T-helper 2 cell treated with Interferon-gamma antibody and Interleukin-4, amounts not matched to agents 5 μg/mL and 100 μg/mL, for 36 hours (primary cell): ENCODE measurements at regions not wholly inside any gene's neighbourhood (a gene's known extent, or its start where the extent isn't known, plus 50 kb on each side); places are given as distances from the start of the nearest gene placed in this dataset.
"Not testable (repeated sequence)": the region's sequence is repeated elsewhere in the genome, so short reads cannot be mapped to it uniquely, and the experiment has no call there.

ENCODE experiments used
- DNase-seq: peaks from one replicate; pipeline ENCODE4 v3.0.0; 2021; ENCODE audit warnings: low spot score
- H3K27ac Mint-ChIP-seq: one replicate; pipeline ENCODE4 v1.8.0; 2021; ENCODE audit warnings: mild to moderate bottlenecking, mixed read lengths
- H3K27me3 Mint-ChIP-seq: one replicate; pipeline ENCODE4 v1.8.0; 2021; ENCODE audit warnings: low read depth, mixed read lengths
- H3K36me3 Mint-ChIP-seq: one replicate; pipeline ENCODE4 v1.8.0; 2021; ENCODE audit warnings: low read depth, mixed read lengths
- H3K4me1 Mint-ChIP-seq: one replicate; pipeline ENCODE4 v1.8.0; 2021; ENCODE audit warnings: low read depth, mixed read lengths
- H3K4me3 Mint-ChIP-seq: one replicate; pipeline ENCODE4 v1.8.0; 2022; ENCODE audit warnings: mild to moderate bottlenecking, moderate library complexity, mixed read lengths
- H3K9me3 Mint-ChIP-seq: one replicate; pipeline ENCODE4 v1.8.0; 2021; ENCODE audit warnings: mixed read lengths

DNA sequence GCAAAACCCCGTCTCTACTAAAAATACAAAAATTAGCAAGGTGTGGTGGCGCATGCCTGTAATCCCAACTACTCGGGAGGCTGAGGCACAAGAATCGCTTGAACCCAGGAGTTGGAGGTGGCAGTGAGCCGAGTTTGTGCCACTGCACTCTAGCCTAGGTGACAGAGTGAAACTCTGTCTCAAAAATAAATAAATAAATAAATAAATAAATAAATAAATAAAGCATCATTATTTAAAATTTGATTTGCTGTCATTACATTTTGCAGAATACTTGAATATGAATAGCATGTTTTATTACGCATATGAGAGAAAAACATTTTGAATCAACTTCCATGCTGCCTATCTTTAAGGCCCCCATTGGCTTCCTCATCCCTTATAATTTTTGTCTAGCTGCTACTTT is 53.4 kb upstream of the MED14 start:
- not testable (repeated sequence) for H3K27me3 Mint-ChIP-seq, H3K36me3 Mint-ChIP-seq, H3K27ac Mint-ChIP-seq, H3K4me1 Mint-ChIP-seq, DNase-seq, H3K4me3 Mint-ChIP-seq, H3K9me3 Mint-ChIP-seq

DNA sequence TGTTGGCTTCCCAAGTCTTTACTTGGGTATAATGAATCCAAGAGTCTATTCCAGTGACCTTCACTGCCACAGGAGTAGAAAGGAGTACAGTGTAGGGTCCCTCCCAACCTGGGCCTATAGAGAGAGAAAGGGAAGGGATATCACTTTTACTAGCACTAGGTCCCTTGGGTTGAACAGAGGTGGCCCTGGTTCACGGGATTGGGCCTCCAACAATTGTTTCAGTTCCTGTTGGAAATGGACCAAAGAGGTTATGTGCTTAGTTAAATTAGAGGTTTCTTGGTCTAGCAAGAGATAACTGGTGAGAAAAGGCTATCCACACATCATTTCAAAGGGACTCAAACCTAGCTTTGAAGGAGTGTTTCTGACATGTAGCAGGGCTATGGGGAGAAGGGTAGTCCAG is 57.1 kb upstream of the MED14 start:
- DNase-seq, result no peak
- Mint-ChIP-seq H3K9me3 (no peaks in the 10 kb centered on the region), H3K27ac (no peak overlapping the region), H3K36me3 (no peaks in the 10 kb centered on the region), H3K4me3 (no peak overlapping the region), H3K27me3 (peaks cover 8% of the 10 kb centered on the region), H3K4me1 (peaks cover 2% of the 10 kb centered on the region)

DNA sequence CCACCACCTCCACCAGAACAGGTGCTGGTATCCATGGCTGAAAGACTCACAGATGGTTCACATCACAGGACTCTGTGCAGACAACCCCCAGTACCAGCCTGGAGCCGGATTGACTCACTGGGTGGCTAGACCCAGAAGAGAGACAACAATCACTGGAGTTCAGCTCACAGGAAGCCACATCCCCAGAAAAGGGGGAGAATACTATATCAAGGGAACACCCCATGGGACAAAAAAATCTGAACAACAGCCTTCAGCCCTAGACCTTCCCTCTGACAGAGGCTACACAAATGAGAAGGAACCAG is 59.4 kb upstream of the MED14 start:
- H3K36me3 Mint-ChIP-seq, H3K27ac Mint-ChIP-seq, H3K4me3 Mint-ChIP-seq, H3K9me3 Mint-ChIP-seq, DNase-seq, H3K4me1 Mint-ChIP-seq: not testable (repeated sequence)
- H3K27me3 Mint-ChIP-seq, result peaks cover 12% of the 10 kb centered on the region

DNA sequence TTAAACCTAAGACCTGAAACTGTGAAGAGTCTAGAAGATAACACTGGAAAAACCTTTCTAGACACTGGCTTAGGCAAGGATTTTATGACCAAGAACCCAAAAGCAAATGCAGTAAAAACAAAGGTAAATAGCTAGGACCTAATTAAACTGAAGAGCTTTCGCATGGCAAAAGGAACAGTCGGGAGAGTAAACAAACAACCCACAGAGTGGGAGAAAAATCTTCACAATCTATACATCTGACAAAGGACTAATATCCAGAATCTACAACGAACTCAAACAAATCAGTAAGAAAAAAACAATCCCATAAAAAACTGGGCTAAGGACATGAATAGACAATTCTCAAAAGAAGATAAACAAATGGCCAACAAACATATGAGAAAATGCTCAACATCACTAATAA is 64.4 kb upstream of the MED14 start:
- H3K36me3 Mint-ChIP-seq, H3K4me3 Mint-ChIP-seq, H3K4me1 Mint-ChIP-seq, H3K27ac Mint-ChIP-seq, DNase-seq, H3K9me3 Mint-ChIP-seq: not testable (repeated sequence)
- H3K27me3 Mint-ChIP-seq, result peaks cover 14% of the 10 kb centered on the region

DNA sequence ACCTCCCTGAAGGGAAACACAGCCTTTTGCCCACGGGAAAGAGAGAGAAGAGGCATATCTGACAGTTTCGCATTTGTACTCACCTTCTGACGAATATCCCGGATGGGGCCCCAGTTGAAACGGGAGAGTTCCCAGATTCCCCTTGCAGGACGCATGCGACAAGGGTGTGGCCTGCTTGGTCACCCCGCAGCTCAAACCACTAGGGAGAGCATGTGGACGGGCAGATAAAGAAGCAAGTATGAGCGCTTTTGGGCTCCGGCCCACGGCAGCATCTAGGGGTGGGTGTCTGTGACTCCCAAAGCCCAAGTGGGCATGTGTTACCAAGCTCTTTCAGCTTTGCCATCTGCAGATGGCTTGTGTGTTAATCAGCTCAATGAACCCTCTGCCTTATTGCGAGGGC is 70.1 kb upstream of the MED14 start:
- Mint-ChIP-seq H3K4me3 (no peak overlapping the region), H3K36me3 (no peaks in the 10 kb centered on the region), H3K27ac (no peak overlapping the region), H3K4me1 (no peaks in the 10 kb centered on the region), H3K27me3 (no peaks in the 10 kb centered on the region), H3K9me3 (no peaks in the 10 kb centered on the region)
- DNase-seq, result no peak

DNA sequence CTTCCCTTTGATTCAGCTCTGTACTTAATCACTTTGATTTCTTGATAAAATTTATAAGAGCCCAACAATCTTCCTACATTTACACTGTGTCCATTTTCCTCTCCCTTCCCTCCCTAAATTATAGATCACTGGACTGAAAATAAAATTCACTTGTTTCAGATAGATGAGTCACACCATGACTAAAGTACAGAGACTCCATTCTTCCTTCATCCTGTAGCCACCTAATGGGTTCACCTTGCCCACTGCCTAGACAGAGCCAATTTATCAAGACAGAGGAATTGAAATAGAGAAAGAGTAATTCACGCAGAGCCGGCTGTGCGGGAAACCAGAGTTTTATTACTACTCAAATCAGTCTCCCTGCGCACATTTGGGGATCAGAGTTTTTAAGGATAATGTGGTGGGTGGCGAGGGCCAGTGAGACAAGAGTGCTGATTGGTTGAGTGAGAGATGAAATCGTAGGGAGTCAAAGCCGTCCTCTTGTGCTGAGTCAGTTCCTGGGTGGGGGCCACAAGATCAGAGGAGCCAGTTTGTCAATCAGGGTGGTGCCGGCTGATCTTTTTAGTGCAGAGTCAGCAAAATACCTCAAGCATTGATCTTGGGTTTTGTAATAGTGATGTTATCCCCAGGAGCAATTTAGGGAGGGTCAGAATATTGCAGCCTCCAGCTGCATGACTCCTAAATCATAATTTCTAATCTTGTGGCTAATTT is 71.3 kb upstream of the MED14 start:
- no peak overlapping the region for H3K27ac Mint-ChIP-seq
- no peaks in the 10 kb centered on the region for H3K27me3 Mint-ChIP-seq
- no peak for DNase-seq
- no peaks in the 10 kb centered on the region for H3K4me1 Mint-ChIP-seq
- no peaks in the 10 kb centered on the region for H3K36me3 Mint-ChIP-seq
- H3K4me3 Mint-ChIP-seq, result no peak overlapping the region
- no peaks in the 10 kb centered on the region for H3K9me3 Mint-ChIP-seq

DNA sequence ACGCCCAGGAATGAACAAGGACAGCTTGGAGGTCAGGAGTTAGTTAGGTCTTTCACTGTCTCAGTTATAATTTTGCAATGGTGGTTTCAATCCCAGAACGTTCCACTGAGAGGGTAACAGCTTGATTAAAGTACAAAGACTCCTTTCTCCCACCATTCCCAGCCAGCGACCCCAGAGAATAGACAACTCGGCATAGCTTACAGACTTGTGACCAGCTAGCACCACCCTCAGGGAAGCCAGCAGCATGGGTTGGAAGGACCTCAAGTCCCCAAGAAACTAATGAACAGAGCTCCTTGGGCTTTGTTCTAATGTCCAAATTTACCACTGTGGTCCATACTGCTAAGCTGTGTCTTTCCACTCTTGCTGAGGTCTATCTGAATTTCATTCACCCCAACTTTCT is 72.0 kb upstream of the MED14 start:
- DNase-seq, result no peak
- Mint-ChIP-seq H3K27me3 (no peaks in the 10 kb centered on the region), H3K4me1 (no peaks in the 10 kb centered on the region), H3K27ac (no peak overlapping the region), H3K36me3 (no peaks in the 10 kb centered on the region), H3K9me3 (no peaks in the 10 kb centered on the region), H3K4me3 (no peak overlapping the region)

DNA sequence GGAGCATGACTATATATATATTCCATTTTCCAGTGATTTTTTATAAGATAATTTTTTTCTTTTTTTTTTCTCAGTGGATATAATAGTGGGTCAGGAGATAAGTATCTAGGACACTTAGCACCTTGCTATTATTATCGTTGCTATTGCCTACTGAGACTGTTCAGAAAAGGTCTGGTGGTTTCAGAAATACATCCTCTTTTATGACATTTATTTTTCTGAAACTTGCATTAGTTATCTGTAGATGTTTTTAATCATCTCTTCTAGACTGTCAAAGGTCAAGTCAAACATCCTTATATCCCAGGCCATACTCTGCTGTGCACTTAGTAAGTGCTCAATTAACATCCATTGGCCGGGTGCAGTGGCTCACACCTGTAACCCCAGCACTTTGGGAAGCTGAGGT is 72.9 kb upstream of the MED14 start:
- H3K27me3 Mint-ChIP-seq, result no peaks in the 10 kb centered on the region
- DNase-seq, result no peak
- no peaks in the 10 kb centered on the region for H3K9me3 Mint-ChIP-seq
- H3K27ac Mint-ChIP-seq, result no peak overlapping the region
- no peaks in the 10 kb centered on the region for H3K36me3 Mint-ChIP-seq
- no peak overlapping the region for H3K4me3 Mint-ChIP-seq
- H3K4me1 Mint-ChIP-seq, result no peaks in the 10 kb centered on the region

DNA sequence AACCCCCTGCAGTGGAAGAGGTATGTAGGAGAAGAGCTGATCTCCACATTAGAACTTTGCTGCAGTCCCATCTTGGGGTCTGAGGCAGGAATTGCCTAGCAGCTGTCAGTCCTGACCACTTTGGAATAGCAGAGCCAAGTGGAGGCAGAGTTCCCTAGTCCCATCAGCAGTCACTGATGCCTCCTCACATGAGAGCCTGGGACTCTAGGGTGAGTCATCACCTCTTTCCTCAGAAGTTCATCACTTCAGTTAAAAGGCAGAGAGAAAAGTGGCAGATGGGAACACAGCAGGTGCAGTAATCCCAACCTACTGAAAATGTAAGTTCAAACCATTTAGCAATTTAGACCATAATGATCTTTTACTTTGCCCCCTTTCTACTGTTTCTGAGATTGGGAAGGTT is 73.9 kb upstream of the MED14 start:
- Mint-ChIP-seq H3K4me3 (no peak overlapping the region), H3K27me3 (no peaks in the 10 kb centered on the region), H3K9me3 (no peaks in the 10 kb centered on the region), H3K27ac (no peak overlapping the region), H3K4me1 (no peaks in the 10 kb centered on the region), H3K36me3 (no peaks in the 10 kb centered on the region)
- DNase-seq, result no peak

DNA sequence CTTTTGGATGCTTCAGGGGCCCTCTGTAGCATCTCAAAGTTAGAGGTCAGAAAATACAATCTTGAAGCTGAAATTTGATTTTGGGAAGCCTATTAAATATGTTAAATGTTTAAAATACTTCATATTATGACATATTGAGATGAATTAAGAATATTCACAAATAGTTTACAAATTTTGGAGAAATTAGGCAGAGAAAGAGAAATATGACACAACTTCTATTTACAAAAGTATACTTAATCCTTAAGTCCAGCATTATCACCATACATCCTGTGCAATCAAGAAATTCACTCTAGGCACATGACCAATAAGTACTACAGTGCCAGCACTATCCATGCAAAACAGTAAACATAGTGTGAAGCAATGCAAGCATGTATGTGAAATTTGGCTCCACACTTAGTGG is 79.7 kb upstream of the MED14 start:
- H3K27ac Mint-ChIP-seq, H3K4me3 Mint-ChIP-seq, H3K27me3 Mint-ChIP-seq, DNase-seq, H3K36me3 Mint-ChIP-seq, H3K4me1 Mint-ChIP-seq, H3K9me3 Mint-ChIP-seq: not testable (repeated sequence)

DNA sequence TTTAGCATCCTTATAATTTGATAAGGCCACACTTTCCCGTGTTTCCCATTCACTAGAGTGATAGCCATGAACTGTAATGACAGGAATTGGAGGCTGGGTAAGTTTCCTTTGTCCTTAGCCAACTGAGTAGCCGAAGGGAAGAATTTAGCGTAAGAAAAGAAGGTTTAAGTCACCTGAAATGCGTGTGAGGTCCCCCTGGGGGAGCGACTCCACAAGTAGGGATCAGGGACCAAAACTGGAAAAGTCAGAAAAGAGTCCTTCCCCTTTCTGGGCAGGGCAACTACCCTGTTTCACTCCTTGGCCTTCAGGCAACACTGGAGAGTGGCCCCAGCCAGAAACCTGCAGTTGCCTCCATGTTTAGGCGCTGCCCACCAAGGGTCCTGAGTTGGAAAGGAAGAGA is 81.6 kb upstream of the MED14 start:
- H3K9me3 Mint-ChIP-seq, result no peaks in the 10 kb centered on the region
- no peaks in the 10 kb centered on the region for H3K27me3 Mint-ChIP-seq
- H3K4me1 Mint-ChIP-seq, result no peaks in the 10 kb centered on the region
- no peak for DNase-seq
- H3K36me3 Mint-ChIP-seq, result no peaks in the 10 kb centered on the region
- no peak overlapping the region for H3K27ac Mint-ChIP-seq
- H3K4me3 Mint-ChIP-seq, result no peak overlapping the region

DNA sequence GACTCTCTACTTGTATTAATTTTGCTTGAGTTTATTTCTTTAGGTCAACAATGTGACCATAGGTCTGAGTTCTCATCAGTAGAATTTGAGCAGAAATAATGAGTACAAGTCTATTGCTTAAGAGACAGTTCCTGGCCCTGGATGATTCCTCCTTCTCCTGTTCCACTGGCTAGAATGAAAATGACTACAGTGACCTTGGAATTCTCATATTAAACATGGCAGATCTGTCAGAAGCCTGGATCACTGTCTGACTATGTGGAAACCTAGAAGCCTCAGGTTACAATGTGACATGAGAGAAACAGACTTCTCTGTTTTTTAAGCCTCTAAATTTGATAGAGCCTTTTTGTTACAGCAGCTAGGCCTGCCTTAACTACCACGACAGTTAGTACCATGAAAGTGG is 82.9 kb upstream of the MED14 start:
- no peak overlapping the region for H3K27ac Mint-ChIP-seq

DNA sequence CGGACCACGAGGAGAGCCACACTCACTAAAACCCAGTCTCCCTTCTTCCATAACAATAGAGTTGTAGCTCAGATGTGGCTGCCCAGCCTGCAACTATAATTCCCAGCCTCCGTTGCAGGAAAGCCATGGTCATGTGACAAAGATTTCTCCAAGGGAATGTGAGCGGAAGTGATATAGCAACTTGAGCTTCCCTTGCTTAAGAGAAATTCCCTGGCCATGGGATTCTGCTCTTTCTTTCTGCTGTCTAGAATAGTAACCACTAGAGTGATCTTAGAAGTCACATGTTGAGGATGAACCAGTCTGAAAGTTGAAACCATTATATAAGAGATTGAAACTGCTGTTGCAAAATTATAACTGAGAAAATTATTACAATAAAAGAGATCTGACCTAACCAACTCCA is 86.4 kb upstream of the MED14 start:
- Mint-ChIP-seq H3K36me3 (no peaks in the 10 kb centered on the region), H3K4me3 (no peak overlapping the region), H3K4me1 (no peaks in the 10 kb centered on the region), H3K27me3 (no peaks in the 10 kb centered on the region), H3K27ac (no peak overlapping the region), H3K9me3 (no peaks in the 10 kb centered on the region)
- DNase-seq, result no peak

More for the DNA sequence above, 82.9 kb upstream of the MED14 start:
- DNase-seq, result no peak
- H3K4me1 Mint-ChIP-seq, result no peaks in the 10 kb centered on the region
- no peaks in the 10 kb centered on the region for H3K27me3 Mint-ChIP-seq
- no peaks in the 10 kb centered on the region for H3K9me3 Mint-ChIP-seq
- no peaks in the 10 kb centered on the region for H3K36me3 Mint-ChIP-seq
- no peak overlapping the region for H3K4me3 Mint-ChIP-seq

DNA sequence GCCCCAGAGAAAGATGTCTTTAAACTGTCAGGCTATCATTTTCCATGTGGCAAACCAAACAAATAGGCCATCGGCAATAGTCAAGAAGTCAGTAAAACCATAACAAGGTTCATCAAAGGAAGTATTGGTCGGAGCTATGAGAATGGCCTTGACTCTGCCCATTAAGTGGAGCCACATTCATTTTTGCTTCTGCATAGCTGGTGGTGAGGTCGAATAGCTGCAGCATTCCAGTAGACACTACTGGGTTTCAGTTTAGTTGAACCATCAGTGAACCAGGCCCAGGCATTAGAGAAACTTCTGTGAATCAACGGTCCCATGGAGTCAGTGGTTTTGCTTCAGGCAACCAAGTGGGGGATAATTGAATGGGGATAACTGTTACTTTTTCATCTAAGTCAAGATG is 92.0 kb upstream of the MED14 start:
- Mint-ChIP-seq H3K4me1 (no peaks in the 10 kb centered on the region), H3K27me3 (no peaks in the 10 kb centered on the region), H3K27ac (no peak overlapping the region), H3K4me3 (no peak overlapping the region), H3K9me3 (no peaks in the 10 kb centered on the region), H3K36me3 (no peaks in the 10 kb centered on the region)
- DNase-seq, result no peak

DNA sequence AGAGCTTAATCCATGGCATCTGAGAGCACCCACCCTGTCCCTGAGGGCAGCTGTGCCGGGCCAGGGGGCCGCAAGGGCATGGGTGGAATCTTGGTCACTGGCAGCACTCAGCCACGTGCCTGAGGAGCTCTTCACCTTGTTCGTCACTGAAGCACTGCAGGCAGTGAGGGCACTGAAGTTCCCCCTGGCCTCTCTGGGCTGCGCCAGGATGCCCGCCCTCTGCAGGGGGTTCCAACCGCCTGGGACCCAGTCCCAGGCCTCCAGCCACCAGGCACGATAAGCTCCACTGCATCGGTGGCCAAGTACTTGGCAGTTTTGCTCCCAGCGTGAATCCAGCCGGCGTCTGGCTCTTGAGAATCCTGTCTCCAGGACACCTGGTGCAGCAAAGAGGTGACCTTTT is 96.4 kb upstream of the MED14 start:
- H3K4me3 Mint-ChIP-seq, result no peak overlapping the region
- DNase-seq, result no peak
- no peaks in the 10 kb centered on the region for H3K27me3 Mint-ChIP-seq
- H3K27ac Mint-ChIP-seq, result no peak overlapping the region
- no peaks in the 10 kb centered on the region for H3K36me3 Mint-ChIP-seq
- H3K9me3 Mint-ChIP-seq, result no peaks in the 10 kb centered on the region
- no peaks in the 10 kb centered on the region for H3K4me1 Mint-ChIP-seq
